OCI-LY7 (cell line): ENCODE measurements at regions not wholly inside any gene's neighbourhood (a gene's known extent, or its start where the extent isn't known, plus 50 kb on each side); places are given as distances from the start of the nearest gene placed in this dataset.

Experiments used
- BruUV-seq: library from RNA; stranded (reverse); fragments of 400-500 nt; replicated peaks from 2 replicates; lab custom pipeline; 2021; lab: Mats Ljungman, UMichigan
- CTCF ChIA-PET: fragments of 300-600 bp; sonication (Branson Sonifier 250); formaldehyde crosslinking; loops from one replicate; lab custom pipeline; 2022; ENCODE audit warnings: antibody characterized with exemption; ENCODE audit not compliant: unreplicated experiment; lab: Charles Lee
- POLR2A ChIA-PET: fragments of 300-600 bp; sonication (Branson Sonifier 250); formaldehyde crosslinking; loops from one replicate; lab custom pipeline; 2022; ENCODE audit warnings: antibody characterized with exemption; lab: Charles Lee
- DNase-seq: peaks from one replicate; pipeline ENCODE4 v3.0.0-alpha.2; 2015; ENCODE audit warnings: low spot score
- H2AFZ ChIP-seq: fragments of 200-600 bp; sonication (generic), shearing (Covaris generic); 2 replicates; pipeline ENCODE4 v1.6.1; 2014; ENCODE audit warnings: mild to moderate bottlenecking, antibody characterized with exemption, low read length, moderate library complexity
- H3K27ac ChIP-seq: fragments of 200-600 bp; sonication (generic); 2 replicates; pipeline ENCODE4 v1.5.1; 2014; ENCODE audit warnings: mixed run types, low read depth, mild to moderate bottlenecking, moderate library complexity, low read length, inconsistent platforms; ENCODE audit not compliant: poor library complexity, severe bottlenecking
- H3K36me3 ChIP-seq: fragments of 200-600 bp; sonication (generic); 2 replicates; pipeline ENCODE4 v1.6.1; 2014; ENCODE audit warnings: mild to moderate bottlenecking, antibody characterized with exemption, low read length, moderate library complexity, mixed read lengths; ENCODE audit not compliant: insufficient read depth
- H3K4me1 ChIP-seq: fragments of 200-600 bp; sonication (generic); 2 replicates; pipeline ENCODE4 v1.5.1; 2014; ENCODE audit warnings: mild to moderate bottlenecking, low read length; ENCODE audit not compliant: insufficient read depth, poor library complexity, severe bottlenecking
- H3K4me2 ChIP-seq: fragments of 200-600 bp; sonication (generic); 2 replicates; pipeline ENCODE4 v1.6.1; 2014; ENCODE audit warnings: mild to moderate bottlenecking, low read length
- H3K4me3 ChIP-seq: fragments of 200-600 bp; sonication (generic); 2 replicates; pipeline ENCODE4 v1.5.1; 2014; ENCODE audit warnings: mild to moderate bottlenecking, low read depth, low read length; ENCODE audit not compliant: poor library complexity, severe bottlenecking
- H3K79me2 ChIP-seq: fragments of 200-600 bp; sonication (generic); 2 replicates; pipeline ENCODE4 v1.6.1; 2016; ENCODE audit warnings: low read depth, mild to moderate bottlenecking, low read length, moderate library complexity, mixed read lengths; ENCODE audit not compliant: insufficient read depth
- H3K9me2 ChIP-seq: fragments of 200-600 bp; sonication (generic); 2 replicates; pipeline ENCODE4 v1.6.1; 2016; ENCODE audit warnings: mild to moderate bottlenecking, low read length, mixed read lengths; ENCODE audit not compliant: insufficient read depth
- H3K9me3 ChIP-seq: fragments of 200-600 bp; sonication (generic); 2 replicates; pipeline ENCODE4 v1.6.1; 2014; ENCODE audit warnings: mild to moderate bottlenecking, mixed run types, low read length, mixed read lengths
- H4K20me1 ChIP-seq: fragments of 200-600 bp; sonication (generic); 2 replicates; pipeline ENCODE4 v1.6.1; 2014; ENCODE audit warnings: mild to moderate bottlenecking, antibody characterized with exemption, low read length, moderate library complexity, mixed read lengths; ENCODE audit not compliant: insufficient read depth
- EZH2phosphoT487 ChIP-seq: fragments of 200-600 bp; sonication (generic); IDR thresholded peaks from 2 replicates; pipeline ENCODE4 v1.6.1; 2018; ENCODE audit warnings: low read depth, borderline replicate concordance, mild to moderate bottlenecking, mixed run types, antibody characterized with exemption, low read length, moderate library complexity, mixed read lengths
- intact Hi-C: fragments of 100-400 bp; cut with micrococcal nuclease; formaldehyde crosslinking; loops from one replicate; pipeline ENCODE4 v1.10.0; 2022; ENCODE audit not compliant: unreplicated experiment
- TF ChIP-seq, protein P1 (sequence below): fragments of 200-600 bp; sonication (generic); conservative IDR thresholded peaks from 2 replicates; pipeline ENCODE4 v1.5.1; 2014; ENCODE audit warnings: mild to moderate bottlenecking, antibody characterized with exemption, low read length, moderate library complexity, mixed read lengths

DNA sequence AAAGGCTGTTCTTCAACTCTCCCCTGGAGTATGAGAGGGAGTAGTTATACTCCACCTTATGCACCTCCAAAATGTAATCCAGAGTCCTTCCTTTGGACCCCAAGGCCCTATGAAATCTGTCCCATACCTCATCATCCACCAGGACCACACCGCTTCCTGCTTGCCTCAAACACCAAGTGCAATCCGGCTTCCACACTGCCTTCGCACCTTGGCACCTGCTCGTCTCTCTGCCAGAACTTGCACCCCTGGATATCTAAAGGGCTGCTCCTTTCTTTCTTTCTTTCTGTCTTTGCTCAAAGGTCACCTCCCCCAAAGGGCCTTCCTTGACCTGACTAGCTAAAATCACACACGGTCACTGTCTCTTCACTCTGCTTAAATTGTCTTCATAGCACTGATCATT lies 63.9 kb upstream of the SHB start:
- Histone ChIP-seq H4K20me1 (no peaks in the 10 kb centered on the region), H3K9me2 (no peaks in the 10 kb centered on the region), H3K79me2 (no peaks in the 10 kb centered on the region), H3K9me3 (no peaks in the 10 kb centered on the region), H3K36me3 (no peaks in the 10 kb centered on the region), H3K4me3 (no peak overlapping the region), H3K27ac (no peak overlapping the region), H2AFZ (no peak overlapping the region), H3K4me2 (no peak overlapping the region), H3K4me1 (no peaks in the 10 kb centered on the region)
- TF ChIP-seq EZH2phosphoT487, result no peak
- TF ChIP-seq, protein P1, sequence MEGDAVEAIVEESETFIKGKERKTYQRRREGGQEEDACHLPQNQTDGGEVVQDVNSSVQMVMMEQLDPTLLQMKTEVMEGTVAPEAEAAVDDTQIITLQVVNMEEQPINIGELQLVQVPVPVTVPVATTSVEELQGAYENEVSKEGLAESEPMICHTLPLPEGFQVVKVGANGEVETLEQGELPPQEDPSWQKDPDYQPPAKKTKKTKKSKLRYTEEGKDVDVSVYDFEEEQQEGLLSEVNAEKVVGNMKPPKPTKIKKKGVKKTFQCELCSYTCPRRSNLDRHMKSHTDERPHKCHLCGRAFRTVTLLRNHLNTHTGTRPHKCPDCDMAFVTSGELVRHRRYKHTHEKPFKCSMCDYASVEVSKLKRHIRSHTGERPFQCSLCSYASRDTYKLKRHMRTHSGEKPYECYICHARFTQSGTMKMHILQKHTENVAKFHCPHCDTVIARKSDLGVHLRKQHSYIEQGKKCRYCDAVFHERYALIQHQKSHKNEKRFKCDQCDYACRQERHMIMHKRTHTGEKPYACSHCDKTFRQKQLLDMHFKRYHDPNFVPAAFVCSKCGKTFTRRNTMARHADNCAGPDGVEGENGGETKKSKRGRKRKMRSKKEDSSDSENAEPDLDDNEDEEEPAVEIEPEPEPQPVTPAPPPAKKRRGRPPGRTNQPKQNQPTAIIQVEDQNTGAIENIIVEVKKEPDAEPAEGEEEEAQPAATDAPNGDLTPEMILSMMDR, result no peak
- ChIA-PET POLR2A (no interaction called here), CTCF (no interaction called here)
- intact Hi-C loops, result no loop called here
- no TSS peak for BruUV-seq
- DNase-seq, result no peak

DNA sequence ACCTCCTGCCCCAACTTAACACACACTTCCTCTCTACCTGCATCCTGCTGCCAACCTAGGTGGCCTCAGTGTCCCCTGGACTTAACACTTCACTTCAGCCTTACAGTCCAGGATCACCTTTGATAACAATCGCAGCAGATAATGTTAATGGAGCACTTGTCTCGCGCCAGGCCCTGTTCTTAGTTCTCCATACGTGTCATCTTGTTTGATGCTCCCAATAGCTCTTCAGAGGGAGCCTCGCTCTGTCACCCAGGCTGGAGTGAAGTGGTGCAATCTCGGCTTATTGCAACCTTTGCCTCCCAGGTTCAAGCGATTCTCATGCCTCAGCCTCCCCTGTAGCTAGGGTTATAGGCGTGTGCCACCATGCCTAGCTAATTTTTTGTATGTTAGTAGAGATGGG lies 62.7 kb upstream of the SHB start:
- no peak for DNase-seq
- H4K20me1 ChIP-seq, result no peaks in the 10 kb centered on the region
- no peak overlapping the region for H3K4me3 ChIP-seq
- H3K27ac ChIP-seq, result no peak overlapping the region
- no peaks in the 10 kb centered on the region for H3K4me1 ChIP-seq
- H3K36me3 ChIP-seq, result no peaks in the 10 kb centered on the region
- intact Hi-C loops, result no loop called here
- CTCF ChIA-PET, result no interaction called here
- no peak overlapping the region for H3K4me2 ChIP-seq
- no TSS peak for BruUV-seq
- TF ChIP-seq, protein P1, result no peak
- TF ChIP-seq EZH2phosphoT487, result no peak
- no peaks in the 10 kb centered on the region for H3K79me2 ChIP-seq
- no peaks in the 10 kb centered on the region for H3K9me3 ChIP-seq
- POLR2A ChIA-PET, result interaction anchor here (0.7 kb wide), 1 partner anchor 225 kb away, joined by 3 read pairs; no protein-coding TSS in a partner anchor
- H2AFZ ChIP-seq, result no peak overlapping the region
- no peaks in the 10 kb centered on the region for H3K9me2 ChIP-seq

DNA sequence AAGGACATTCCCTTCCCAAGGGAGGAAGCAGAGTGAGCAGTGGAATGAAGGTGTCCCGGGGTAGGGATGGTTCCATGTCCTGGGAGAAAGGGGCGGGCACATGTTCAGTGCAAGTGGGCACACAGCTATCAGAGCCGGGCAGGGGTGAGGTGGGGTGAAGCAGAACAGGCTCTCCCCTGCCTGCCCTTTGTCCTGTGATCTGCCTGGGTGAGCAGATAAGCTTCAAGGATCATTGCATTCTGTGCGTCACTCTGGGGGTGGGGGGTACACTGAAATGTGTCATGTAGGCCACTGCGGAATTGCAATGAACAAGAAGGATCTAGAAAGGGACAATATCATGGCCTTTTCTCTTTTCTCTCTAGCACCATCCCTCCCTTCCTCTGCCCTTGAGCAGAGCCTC lies 61.7 kb upstream of the SHB start:
- intact Hi-C loops, result no loop called here
- H3K4me2 ChIP-seq, result no peak overlapping the region

More for the DNA sequence above, 61.7 kb upstream of the SHB start:
- CTCF ChIA-PET, result no interaction called here
- H3K4me1 ChIP-seq, result no peaks in the 10 kb centered on the region
- H3K27ac ChIP-seq, result no peak overlapping the region
- DNase-seq, result no peak
- POLR2A ChIA-PET, result no interaction called here
- H4K20me1 ChIP-seq, result no peaks in the 10 kb centered on the region
- no TSS peak for BruUV-seq
- H2AFZ ChIP-seq, result no peak overlapping the region
- no peak for TF ChIP-seq EZH2phosphoT487
- TF ChIP-seq, protein P1, result no peak
- no peaks in the 10 kb centered on the region for H3K9me2 ChIP-seq
- H3K9me3 ChIP-seq, result no peaks in the 10 kb centered on the region
- H3K79me2 ChIP-seq, result no peaks in the 10 kb centered on the region
- no peaks in the 10 kb centered on the region for H3K36me3 ChIP-seq
- no peak overlapping the region for H3K4me3 ChIP-seq
